ENCODE measurements at regions not wholly inside any gene's neighbourhood (a gene's known extent, or its start where the extent isn't known, plus 50 kb on each side); places are given as distances from the start of the nearest gene placed in this dataset.
"Not testable (repeated sequence)": the region's sequence is repeated elsewhere in the genome, so short reads cannot be mapped to it uniquely, and the experiment has no call there.

DNA sequence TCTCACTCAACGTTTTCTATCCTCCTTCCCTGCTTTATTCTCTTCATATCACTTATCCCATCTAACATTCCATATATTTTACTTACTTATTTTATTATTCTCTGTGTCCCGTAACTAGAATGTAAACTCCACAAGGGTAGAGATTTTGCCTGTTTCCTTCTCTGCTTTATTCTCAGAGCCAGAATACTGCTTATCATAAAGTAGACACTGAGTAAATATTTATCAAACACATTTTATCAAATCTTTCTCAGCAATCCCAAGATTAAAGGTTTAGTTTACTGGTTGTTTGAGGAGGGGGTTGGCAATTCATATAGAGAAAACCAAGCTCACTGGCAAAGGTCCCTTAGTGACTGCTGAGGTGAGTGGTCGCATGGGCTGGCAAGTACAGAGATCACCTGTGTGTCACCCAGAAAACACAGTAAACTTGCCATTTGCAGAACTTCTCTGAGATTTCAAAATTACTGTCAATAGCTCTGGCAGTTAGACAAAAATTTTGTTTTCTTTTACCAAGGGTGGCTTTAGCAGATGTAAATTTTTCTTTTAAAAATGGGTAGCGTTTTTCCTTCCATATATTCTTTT, 662.4 kb downstream of the UTRN start:
- no peak for DNase-seq

DNA sequence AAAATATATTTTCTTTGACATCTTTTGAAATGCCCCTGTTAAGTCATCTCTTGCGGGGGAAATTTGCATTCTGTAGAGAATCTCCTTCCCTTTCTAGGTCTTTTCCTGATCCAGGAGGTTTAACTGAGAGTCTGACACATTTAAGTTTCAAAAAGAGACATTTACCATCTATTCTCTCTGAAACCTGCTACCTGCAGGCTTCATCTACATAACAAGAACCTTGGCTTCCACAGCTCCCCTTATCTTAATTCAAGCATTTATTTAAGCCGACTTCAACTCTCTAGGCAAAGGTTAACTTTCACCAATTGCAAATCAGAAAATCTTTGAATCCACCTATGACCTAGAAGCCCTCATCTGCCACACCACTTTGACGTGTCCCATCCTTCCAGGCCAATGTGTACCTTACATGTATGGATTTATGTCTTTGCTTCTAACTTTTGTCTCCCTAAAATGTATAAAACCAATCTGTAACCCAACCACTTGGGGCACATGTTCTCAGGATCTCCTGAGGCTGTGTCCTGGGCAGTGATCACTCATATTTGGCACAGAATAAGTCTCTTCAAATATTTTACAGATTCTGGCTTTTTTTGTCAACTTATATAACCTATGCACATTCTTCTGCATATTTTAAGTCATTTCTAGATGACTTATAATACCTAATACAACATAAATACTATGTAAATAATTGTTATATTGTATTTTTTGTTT, 666.7 kb downstream of the UTRN start:
- DNase-seq, result no peak

DNA sequence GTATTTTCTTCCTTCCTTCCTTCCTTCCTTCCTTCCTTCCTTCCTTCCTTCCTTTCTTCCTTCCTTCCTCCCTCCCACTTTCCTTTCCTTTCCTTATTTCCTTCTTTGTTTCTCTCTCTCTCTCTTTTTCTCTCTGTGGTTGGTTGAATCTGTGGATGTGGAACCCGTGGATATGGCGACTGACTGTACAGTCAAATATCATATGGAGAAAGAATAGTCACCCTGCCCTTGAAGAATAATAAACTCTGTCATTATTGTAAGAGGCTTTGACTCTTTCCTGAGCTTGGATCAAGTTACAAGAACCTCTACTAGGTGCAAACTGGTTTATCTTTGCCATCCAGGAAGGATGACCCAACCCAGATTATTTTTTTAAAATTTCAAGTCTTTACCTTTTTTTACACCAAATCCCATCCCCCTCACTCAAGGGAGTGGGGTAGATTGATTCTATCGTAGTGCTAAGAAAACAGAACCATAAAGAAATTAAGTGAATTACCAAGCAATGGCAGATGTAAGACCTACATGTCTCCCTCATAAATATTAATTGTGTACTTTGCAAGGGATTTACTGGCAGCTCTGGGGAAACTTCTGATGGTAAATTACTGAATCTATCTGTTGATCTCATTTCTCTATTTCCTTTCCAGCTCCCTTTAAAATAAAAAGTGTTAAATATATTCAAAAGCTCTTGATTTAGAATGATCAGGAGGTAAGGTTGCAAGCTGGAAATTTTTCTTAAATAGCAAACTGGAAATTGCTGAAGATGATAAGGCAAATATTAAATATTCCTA, 667.5 kb downstream of the UTRN start:
- no peak for DNase-seq

DNA sequence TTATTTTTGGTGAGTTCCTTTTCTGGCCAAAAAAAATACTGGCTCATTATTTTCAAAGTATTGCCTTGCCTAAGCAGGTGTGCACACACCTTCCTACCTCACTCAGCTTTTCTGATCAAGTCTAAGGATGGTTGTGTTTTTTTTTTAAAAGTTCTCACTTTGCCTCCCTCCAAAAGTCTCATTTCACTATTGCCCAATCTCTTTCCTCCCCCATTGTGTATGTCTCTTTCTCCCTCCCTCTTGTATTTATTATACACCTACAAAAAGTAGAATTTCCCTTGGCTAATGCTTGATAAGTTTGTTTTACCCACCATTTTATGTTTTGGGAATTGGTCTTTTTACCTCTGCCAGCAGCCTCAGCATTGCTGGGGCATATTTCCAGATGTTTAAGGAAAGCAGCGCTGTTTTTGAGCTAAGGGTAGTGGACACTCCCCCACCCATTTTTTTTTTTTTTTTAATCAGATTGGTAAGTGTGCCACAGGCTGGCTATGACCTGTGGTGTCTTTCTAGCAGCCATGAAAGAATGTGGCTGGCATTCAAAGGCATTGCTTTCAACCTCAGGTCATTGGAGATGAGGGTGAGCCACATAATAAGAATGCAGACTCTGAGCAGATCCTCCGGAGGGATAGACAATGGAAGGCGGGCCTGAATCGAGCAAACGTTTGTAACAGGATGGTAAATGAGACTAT, 668.6 kb downstream of the UTRN start:
- no peak for DNase-seq

DNA sequence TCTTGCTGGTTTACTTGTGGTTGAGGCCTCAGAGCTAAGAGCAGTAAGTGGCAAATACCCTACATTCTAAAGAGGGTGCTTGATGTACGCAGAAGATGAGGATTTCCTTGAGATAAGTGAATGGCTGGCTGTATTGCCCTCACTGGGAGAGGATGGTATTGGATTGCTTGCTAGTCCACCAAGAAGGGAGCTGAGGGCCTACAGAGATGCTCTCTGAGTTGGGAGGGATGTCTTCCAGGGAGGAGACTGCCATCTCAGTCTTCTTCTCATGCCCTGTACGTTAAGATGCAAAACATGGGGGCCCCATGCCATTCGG, 669.1 kb downstream of the UTRN start:
- no peak for DNase-seq

DNA sequence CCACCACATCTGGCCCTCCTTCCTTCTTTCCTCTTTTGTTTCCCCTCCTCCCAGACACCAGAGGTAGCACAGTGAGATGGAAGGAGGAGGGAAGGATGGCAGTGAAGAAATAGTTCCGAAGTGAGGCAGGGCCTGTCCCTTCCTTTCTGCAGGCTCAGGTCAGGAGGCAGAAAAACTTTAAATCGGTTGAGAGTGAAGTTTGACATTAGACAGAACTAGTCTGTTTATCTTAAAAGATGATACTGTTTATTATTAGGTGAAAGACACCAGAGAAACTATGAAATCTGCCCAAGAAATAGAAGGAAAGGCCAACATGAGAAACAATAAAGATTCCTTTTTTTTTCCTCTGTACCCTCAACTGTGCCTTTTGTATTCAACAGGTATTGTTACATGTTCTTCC, 670.3 kb downstream of the UTRN start:
- DNase-seq, result no peak

DNA sequence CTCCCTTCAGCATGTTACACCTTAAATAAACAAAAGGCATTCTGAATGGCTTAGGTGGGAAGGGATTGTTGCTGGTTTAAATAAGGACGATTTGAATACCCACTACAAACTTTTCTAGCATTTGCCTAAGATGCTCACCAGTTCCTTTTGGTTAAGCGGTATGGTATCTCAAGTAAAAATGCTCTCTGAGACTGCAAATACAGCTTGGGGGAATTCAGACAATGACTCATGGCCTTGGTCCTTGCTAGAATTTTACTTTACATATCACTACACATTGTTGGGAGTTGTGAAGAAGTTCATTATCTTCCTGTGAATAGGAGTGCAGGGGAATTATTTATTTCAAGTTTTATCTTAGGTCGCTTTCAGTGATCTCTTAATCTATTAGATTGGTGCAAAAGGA, 670.7 kb downstream of the UTRN start:
- no peak for DNase-seq

DNA sequence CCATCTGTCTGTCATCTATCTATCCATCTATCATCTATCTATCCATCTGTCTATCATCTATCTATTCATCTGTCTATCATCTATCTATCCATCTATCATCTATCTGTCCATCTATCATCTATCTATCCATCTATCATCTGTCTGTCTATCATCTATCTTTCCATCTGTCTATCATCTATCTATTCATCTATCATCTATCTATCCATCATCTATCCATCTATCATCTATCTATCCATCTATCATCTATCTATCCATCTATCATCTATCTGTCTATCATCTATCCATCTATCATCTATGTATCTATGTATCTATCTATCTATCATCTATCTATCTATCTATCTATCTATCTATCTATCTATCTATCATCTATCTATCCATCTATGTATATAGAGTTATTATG, 671.6 kb downstream of the UTRN start:
- DNase-seq, result not testable (repeated sequence)

DNA sequence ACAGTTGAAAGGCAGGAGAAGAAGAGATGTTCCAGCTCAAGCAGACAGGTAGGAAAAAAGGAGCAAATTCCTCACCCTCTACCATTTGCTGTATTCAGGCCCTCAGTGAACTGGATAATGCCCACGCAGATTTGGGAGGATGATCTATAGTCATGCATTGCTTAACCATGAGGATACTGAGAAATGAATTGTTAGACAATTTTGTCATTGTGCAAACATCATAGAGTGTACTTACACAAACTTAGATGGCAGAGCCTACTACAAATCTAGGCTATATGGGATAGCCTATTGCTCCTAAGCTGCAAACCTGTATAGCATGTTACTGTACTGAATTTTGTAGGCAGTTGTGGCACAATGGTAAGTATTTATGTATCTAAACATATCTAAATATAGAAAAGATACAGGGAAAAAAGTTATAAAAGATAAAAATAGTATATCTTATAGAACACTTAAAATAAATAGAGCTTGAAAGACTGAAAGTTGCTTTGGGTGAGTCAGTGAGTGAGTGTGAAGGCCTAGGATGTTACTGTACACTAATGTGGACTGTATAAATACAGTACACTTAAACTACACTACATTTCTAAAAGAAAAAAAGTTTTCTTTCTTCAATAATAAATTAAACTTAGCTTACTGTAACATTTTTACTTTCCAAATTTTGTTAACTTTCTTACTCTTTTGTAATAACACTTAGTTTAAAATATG, 672.3 kb downstream of the UTRN start:
- DNase-seq, result no peak

DNA sequence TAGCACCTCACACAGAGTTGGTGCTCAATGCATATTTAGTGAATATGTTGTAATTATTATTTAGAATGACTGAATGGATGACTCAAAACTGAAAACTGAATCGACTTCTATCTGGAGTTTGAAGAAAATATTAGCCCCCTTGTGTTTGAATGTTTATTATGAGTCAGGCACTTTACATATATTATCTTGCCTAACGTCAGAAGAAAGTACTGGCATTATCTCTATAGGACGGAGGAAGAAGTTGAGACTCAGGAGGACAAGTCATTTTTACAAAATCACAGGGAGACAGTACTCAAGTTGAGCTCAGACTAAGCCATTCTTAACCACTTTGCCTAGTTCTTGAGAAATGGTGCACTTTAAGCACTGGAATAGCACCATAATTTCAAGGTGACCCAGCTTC, 684.0 kb downstream of the UTRN start:
- no peak for DNase-seq

DNA sequence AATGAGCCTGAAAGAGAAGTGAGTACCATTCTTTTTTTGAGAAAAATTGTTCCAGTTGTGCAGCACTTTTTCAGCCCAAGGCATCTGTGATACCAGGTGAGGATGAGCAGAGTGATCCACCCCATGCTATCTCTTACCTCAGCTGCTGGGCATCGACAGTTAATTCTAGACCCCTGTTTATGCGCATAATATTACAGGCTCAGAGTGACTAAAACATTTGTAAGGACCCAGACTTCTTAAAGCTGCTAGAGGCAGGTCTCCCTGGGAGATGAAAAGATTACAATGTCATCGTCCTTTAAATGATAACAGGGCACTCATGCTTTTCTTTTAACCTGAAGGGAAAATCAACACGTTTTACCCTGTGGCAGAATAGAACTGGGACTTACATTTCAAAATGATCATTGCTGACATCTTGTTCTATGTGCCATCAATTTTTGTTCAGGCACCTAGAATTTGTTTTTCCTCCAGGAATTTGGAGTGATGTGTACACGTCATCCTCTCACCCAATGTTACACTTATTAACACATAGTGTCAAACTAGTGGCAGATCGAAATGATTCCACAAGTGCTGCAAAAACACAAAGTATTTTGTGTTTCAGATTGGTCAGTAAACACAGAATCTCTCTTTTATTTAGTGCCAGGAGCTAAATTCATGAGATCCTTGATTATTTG, 684.6 kb downstream of the UTRN start:
- DNase-seq, result no peak

DNA sequence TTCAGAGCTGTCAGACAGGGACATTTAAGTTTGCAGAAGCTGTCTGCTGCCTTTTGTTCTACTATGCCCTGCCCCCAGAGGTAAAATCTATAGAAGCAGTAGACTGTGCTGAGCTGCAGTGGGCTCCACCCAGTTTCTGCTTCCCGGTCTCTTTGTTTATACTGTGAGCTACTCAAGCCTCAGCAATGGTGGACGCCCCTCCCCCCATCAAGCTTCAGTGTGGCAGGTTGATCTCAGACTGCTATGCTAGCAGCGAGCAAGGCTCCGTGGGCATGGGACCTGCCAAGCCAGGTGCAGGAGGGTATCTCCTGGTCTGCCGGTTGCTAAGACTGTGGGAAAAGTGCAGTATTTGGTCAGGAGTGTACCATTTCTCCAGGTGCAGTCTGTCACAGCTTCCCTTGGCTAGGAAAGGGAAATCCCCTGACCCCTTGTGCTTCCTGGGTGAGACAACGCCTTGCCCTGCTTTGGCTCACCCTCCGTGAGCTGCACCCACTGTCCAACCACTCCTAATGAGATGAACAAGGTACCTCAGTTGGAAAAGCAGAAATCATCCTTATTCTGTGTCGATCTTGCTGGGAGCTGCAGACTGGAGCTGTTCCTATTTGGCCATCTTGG, 692.2 kb downstream of the UTRN start:
- peak; percentile 83 for DNase-seq

DNA sequence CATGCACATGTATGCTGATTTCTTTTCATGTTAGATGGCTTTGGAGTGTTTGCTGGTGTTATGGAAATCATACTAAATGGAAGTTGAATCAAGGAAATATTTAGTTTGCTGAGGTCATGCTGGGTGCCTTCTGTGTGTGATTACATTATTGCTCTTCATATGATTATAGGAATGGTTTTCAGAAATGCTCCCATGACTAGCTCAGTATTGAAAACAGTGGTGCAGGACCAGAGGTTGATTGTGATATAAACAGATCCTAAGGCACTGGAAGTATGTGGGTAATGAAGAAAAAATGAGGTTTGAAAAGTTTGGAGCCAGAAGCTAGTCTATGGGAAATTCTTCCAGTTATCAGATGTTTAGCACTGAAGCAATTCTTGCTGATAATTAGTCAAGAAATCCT, 693.1 kb downstream of the UTRN start:
- no peak for DNase-seq

DNA sequence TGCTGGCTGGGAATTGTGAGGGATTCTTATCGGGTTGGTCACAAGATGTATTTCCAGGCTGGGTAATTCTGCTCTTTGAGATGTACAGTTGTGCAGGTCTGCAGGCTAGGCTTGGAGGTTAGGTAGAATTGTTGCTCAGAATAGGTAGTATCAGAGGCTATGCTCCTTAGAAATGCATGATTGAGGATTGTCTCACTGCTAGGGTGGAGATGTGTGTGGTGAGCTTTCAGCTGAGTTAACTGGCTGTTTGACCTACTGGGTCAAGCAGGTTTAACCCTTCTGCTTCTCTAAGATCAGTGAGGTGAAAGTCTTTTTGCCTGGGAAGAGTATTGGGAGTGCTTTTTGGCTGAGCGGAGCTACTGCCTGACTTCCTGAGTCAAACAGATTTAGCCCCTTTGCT, 701.1 kb downstream of the UTRN start:
- no peak for DNase-seq

DNA sequence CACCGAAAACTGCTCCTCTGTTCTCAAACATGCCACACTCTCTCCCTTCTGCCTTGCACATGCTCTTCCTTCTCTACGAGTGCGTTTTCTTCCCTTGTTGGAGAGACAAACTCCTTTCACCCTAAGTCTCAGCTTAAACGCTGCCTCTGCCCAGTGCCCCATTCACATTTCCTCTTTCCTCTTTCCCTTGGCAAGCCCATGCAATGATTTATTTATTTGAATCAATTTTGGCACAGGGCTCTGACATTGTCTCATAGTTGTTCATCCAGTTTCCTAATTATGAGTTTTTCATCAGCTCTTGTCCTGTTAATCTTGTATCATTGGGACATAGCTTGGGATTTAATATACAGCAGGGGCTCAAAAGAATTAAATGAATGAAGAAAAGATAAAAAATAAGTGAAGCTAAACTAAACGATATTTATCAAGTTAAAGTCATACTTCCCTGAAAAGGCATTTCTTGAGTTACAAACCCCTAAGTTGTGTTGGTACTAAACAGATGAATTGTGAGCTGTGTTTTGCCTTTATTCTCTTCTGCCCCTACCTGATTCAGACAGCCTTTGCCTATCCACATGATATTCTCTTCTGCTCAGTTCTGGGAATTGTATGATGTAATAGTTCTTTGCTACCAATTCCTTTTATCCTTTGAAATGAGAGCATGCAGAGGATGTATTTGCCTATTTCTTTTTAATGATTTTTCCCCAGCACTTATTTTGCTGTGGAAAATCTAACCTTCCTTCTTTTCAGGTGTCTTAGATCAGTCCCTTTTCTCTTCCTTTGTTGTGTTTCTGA, 704.4 kb downstream of the UTRN start:
- DNase-seq, result no peak

DNA sequence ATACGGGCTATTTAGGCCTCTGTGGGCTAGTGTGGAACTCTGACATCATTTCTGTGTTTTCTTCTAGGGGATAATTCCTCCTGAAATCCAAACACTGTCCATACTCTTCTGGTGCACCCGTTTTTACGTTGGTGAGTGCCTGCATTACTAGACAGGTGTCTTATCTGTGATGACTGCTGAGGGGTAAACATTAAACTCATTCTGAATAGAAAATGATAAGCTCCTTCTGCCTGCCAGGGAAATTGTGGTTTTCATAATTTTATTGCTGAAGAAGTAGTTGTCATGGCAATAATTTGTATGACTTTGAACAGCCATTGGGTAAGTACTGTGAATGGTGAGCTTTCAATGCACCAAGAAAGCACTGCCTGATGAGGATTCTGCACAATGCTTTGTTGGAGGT, 705.6 kb downstream of the UTRN start:
- DNase-seq, result no peak

DNA sequence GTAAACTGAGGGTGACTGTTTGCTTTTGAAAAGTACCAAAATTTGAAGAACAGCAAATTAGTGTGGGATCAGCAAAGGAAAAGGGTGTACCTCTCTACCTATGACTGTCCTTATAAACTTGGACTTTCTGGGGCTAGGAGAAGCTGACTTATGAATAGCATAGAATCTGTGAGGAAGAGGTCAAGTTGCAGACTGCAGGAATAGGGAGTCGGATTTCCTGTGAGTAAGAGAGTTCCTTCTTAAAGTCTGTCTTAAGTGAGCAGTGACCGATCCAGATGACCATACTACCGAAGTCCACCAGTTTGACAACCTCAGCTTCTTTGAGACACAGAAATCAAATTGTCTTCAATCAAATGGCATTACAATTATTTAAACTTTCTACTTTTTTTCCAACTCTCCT, 708.7 kb downstream of the UTRN start:
- no peak for DNase-seq

DNA sequence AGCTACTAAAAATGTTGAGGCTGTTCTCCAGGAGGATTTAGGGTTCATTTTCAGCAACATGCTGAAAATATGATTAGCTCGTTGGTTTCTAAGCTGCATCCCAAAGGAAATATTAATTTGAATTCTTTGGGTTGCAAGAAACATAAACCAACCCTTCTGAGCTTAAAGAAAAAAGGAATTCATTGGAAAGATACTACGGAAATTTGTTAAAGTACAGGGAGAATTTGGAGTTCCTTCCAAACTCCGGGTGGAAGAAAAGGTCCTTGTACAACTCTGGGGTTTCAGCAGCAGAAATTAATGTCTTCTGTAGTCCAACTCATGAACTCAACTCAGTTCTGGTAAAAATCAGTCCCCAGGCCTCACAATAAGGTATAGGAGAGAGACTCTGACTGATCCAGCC, 712.9 kb downstream of the UTRN start:
- DNase-seq, result no peak

DNA sequence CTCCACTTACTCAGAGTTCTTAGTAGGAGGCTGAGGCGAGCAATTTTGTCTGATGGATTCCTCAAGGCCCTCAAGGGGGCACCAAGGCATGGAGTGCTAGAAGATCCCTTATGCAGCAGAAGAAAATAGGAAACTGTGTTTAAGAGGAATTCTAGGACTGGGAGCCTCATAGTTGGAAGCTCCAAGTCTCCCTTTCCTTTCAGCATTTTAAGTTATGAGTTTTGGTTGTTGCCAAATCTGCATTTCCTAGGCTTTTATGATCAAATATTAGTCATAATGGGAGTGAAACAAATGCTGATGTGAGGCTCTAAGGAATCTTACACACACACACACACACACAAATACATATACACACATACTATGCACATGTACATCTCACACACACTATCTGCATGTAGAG, 714.0 kb downstream of the UTRN start:
- DNase-seq, result no peak

DNA sequence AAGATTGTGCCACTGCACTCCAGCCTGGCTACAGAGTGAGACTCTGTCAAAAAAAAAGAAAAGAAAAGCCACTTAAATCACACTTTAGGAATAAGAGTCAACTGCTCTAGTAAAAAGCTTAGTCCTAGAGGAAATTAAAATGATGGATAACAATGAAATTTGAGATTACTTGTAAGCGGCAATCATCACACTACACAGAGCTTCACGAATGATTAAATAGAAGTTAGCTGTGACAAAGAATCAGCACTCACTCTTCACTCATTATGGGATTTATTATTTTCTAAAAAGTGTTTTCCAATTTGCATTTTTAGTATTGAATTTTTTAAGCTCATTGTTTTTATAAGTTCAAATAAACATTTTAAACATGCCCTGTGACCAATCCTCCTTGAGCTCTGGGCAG, 718.0 kb downstream of the UTRN start:
- no peak for DNase-seq

DNA sequence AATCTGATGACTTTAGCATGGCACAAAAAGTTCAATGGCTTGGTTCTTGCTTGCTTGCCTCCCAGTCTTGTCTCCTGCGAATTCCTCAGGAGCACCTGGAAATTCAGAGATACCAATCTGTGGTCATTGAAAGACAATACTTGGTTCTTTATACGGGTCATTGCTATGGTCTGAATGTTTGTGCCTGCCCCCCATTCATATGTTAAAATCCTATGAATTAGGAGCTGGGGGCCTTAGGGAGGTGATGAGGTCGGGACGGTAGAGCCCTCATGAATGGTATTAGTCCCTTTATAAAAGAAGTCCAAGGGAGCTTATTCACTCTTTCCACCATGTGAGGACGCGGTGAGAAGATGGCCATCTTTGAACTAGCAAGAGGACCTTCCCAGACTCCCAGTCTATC, 721.8 kb downstream of the UTRN start:
- no peak for DNase-seq

Measured in DMS53 (cell line).